ENCODE measurements at regions not wholly inside any gene's neighbourhood (a gene's known extent, or its start where the extent isn't known, plus 50 kb on each side); places are given as distances from the start of the nearest gene placed in this dataset.

- in situ Hi-C loops (cut with MboI; ENCODE audit: low pct_unique_long_range_greater_than_20kb, low sequenced_read_pairs, unreplicated experiment), result no loop called here
- no peak for TF ChIP-seq CTCF (IDR thresholded peaks at IDR 0.05; ENCODE audit: extremely low read depth, insufficient read depth, missing control alignments)
- DNase-seq (ENCODE audit: low spot score), result no peak
Measured at GRCh38 chr10:106134326-106135000, 1030.0 kb downstream of the SORCS1 start.

- DNase-seq (ENCODE audit: low spot score), result no peak
- no peak for TF ChIP-seq CTCF (IDR thresholded peaks at IDR 0.05; ENCODE audit: extremely low read depth, insufficient read depth, missing control alignments)
Measured at GRCh38 chr10:106133451-106133850, 1031.1 kb downstream of the SORCS1 start.

GRCh38 chr10:106132956-106133355 lies 1031.5 kb downstream of the SORCS1 start:
- in situ Hi-C loops (cut with MboI; ENCODE audit: low pct_unique_long_range_greater_than_20kb, low sequenced_read_pairs, unreplicated experiment), result no loop called here
- no peak for DNase-seq (ENCODE audit: low spot score)
- no peak for TF ChIP-seq CTCF (IDR thresholded peaks at IDR 0.05; ENCODE audit: extremely low read depth, insufficient read depth, missing control alignments)

More at GRCh38 chr10:106133451-106133850, 1031.1 kb downstream of the SORCS1 start:
- in situ Hi-C loops (cut with MboI; ENCODE audit: low pct_unique_long_range_greater_than_20kb, low sequenced_read_pairs, unreplicated experiment), result no loop called here

GRCh38 chr10:106114656-106115186 lies 1049.8 kb downstream of the SORCS1 start:
- no peak for TF ChIP-seq CTCF (IDR thresholded peaks at IDR 0.05; ENCODE audit: extremely low read depth, insufficient read depth, missing control alignments)
- in situ Hi-C loops (cut with MboI; ENCODE audit: low pct_unique_long_range_greater_than_20kb, low sequenced_read_pairs, unreplicated experiment), result no loop called here
- no peak for DNase-seq (ENCODE audit: low spot score)

GRCh38 chr10:106111246-106111645 lies 1053.3 kb downstream of the SORCS1 start:
- no peak for DNase-seq (ENCODE audit: low spot score)
- no peak for TF ChIP-seq CTCF (IDR thresholded peaks at IDR 0.05; ENCODE audit: extremely low read depth, insufficient read depth, missing control alignments)
- in situ Hi-C loops (cut with MboI; ENCODE audit: low pct_unique_long_range_greater_than_20kb, low sequenced_read_pairs, unreplicated experiment), result no loop called here

- no peak for TF ChIP-seq CTCF (IDR thresholded peaks at IDR 0.05; ENCODE audit: extremely low read depth, insufficient read depth, missing control alignments)
- in situ Hi-C loops (cut with MboI; ENCODE audit: low pct_unique_long_range_greater_than_20kb, low sequenced_read_pairs, unreplicated experiment), result no loop called here
- no peak for DNase-seq (ENCODE audit: low spot score)
Measured at GRCh38 chr10:106107706-106108105, 1056.8 kb downstream of the SORCS1 start.

Measured in GM13977 (cell line).